Upper lobe of right lung (tissue), 1 donor: ENCODE measurements at regions not wholly inside any gene's neighbourhood (a gene's known extent, or its start where the extent isn't known, plus 50 kb on each side); places are given as distances from the start of the nearest gene placed in this dataset.

Experiments
- ATAC-seq: fragments of 200-7000 bp; cut with Tn5 transposase; one replicate; pipeline ENCODE4 v1.9.1; 2020; ENCODE audit warnings: mild to moderate bottlenecking, moderate library complexity
- DNase-seq: peaks from one replicate; pipeline ENCODE4 v3.0.0-alpha.2; 2020
- H3K27ac ChIP-seq: fragments of 200-600 bp; one replicate; pipeline ENCODE4 v1.8.0; 2022
- H3K27me3 ChIP-seq: fragments of 200-600 bp; one replicate; pipeline ENCODE4 v1.8.0; 2022; ENCODE audit warnings: mild to moderate bottlenecking
- H3K36me3 ChIP-seq: fragments of 200-600 bp; one replicate; pipeline ENCODE4 v1.8.0; 2022
- H3K4me1 ChIP-seq: fragments of 200-600 bp; one replicate; pipeline ENCODE4 v1.8.0; 2022
- H3K4me3 ChIP-seq: fragments of 200-600 bp; one replicate; pipeline ENCODE4 v1.8.0; 2022; ENCODE audit warnings: mild to moderate bottlenecking
- H3K9me3 ChIP-seq: fragments of 200-600 bp; one replicate; pipeline ENCODE4 v1.8.0; 2022
- intact Hi-C: fragments of 100-400 bp; cut with DNase I; formaldehyde crosslinking; loops from one replicate; pipeline ENCODE4 v1.11.0; 2022
- TF ChIP-seq, protein P1 (sequence below): fragments of 200-600 bp; IDR thresholded peaks from one replicate; pipeline ENCODE4 v1.8.0; 2022; ENCODE audit warnings: antibody characterized with exemption
- donor health status: DM: no; HTN: yes; CAD: no; lungs with severe emphysema.

DNA sequence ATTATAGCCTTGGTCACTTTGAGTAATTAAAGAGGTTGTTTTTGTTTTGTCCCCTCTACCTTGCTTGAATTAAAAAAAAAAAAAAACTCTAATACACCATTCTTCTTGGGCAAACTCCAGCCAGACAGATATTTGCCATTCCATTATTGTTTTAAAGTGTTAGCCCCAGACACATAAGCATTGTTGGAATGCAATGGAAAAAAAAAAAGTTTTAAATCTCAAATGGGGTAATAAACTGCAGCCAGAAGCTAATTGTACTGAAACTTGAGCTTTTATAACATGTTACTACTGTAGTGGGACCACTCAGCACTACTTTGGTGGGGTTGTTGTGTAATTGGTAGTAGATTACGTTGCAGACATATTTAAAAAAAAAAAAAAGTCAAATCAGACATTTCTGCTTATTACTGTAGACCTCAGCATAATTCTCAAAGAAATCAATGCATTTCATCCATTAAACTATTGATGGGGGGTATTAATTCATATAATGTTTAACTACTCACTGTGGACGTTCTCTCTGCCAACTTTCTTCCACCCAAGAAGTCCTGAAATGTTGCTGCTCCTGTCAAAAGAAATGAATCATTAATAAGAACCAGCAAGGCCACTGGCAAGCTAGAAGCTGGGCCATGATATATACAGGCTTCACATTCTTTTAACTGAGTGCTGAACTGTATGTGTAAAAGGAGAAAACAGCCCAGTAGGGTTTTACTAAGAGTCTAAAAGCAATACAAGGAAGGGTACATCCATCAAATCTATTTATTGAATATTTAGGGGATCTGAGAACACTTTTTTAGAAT lies 626.6 kb upstream of the SOX9 start:
- no peak for ATAC-seq
- H3K36me3 ChIP-seq: no peaks in the 10 kb centered on the region
- DNase-seq: no peak
- H3K27me3 ChIP-seq: no peaks in the 10 kb centered on the region
- H3K4me1 ChIP-seq: no peaks in the 10 kb centered on the region
- intact Hi-C loops: loop anchor here (10.0 kb wide), 1 partner anchor 741 kb away; no protein-coding TSS in a partner anchor
- no peak overlapping the region for H3K4me3 ChIP-seq
- TF ChIP-seq, protein P1, sequence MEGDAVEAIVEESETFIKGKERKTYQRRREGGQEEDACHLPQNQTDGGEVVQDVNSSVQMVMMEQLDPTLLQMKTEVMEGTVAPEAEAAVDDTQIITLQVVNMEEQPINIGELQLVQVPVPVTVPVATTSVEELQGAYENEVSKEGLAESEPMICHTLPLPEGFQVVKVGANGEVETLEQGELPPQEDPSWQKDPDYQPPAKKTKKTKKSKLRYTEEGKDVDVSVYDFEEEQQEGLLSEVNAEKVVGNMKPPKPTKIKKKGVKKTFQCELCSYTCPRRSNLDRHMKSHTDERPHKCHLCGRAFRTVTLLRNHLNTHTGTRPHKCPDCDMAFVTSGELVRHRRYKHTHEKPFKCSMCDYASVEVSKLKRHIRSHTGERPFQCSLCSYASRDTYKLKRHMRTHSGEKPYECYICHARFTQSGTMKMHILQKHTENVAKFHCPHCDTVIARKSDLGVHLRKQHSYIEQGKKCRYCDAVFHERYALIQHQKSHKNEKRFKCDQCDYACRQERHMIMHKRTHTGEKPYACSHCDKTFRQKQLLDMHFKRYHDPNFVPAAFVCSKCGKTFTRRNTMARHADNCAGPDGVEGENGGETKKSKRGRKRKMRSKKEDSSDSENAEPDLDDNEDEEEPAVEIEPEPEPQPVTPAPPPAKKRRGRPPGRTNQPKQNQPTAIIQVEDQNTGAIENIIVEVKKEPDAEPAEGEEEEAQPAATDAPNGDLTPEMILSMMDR: no peak
- no peak overlapping the region for H3K27ac ChIP-seq
- no peaks in the 10 kb centered on the region for H3K9me3 ChIP-seq

DNA sequence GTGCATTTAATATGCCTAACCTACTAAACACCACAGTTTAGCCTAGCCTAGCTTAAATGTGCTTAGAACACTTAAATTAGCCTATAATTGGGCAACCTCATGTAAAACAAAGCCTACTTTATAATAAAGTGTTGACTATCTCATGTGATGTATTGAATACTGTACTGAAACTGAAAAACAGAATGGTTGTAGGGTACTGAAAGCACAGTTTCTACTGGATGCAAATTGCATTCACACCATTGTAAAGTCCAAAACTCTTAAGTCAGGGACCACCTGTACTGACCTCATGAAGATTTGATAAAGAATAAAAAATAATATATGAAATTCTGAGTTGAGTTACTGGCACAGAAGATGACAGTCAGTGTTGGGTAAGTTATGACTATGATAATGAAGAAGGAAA lies 625.4 kb upstream of the SOX9 start:
- TF ChIP-seq, protein P1: no peak
- intact Hi-C loops: loop anchor here (10.0 kb wide), 1 partner anchor 739 kb away; no protein-coding TSS in a partner anchor

DNA sequence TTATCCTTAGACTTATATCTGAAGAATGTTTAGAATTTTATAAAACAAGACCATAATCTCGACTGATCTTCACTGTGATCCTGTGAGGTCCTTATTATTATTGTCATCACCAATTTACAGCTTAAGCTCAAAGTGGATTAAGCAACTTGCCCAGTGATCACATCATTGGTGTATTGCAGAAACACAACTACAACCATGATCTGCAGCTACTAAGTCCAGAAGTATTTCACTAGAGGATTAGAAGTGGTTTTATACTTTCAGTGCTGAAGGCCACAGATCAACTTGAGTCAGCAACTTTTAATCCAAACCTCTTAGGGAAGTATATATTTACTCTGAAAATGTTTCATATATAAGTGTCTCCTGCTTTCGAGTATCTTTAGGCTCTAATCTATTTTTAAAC lies 624.3 kb upstream of the SOX9 start:
- ATAC-seq: no peak
- TF ChIP-seq, protein P1: no peak
- intact Hi-C loops: loop anchor here (10.0 kb wide), 1 partner anchor 738 kb away; no protein-coding TSS in a partner anchor

More for the DNA sequence above, 625.4 kb upstream of the SOX9 start:
- Histone ChIP-seq H3K27ac (no peak overlapping the region), H3K9me3 (no peaks in the 10 kb centered on the region), H3K36me3 (no peaks in the 10 kb centered on the region), H3K4me1 (no peaks in the 10 kb centered on the region), H3K4me3 (no peak overlapping the region), H3K27me3 (no peaks in the 10 kb centered on the region)
- ATAC-seq (no peak), DNase-seq (no peak)

DNA sequence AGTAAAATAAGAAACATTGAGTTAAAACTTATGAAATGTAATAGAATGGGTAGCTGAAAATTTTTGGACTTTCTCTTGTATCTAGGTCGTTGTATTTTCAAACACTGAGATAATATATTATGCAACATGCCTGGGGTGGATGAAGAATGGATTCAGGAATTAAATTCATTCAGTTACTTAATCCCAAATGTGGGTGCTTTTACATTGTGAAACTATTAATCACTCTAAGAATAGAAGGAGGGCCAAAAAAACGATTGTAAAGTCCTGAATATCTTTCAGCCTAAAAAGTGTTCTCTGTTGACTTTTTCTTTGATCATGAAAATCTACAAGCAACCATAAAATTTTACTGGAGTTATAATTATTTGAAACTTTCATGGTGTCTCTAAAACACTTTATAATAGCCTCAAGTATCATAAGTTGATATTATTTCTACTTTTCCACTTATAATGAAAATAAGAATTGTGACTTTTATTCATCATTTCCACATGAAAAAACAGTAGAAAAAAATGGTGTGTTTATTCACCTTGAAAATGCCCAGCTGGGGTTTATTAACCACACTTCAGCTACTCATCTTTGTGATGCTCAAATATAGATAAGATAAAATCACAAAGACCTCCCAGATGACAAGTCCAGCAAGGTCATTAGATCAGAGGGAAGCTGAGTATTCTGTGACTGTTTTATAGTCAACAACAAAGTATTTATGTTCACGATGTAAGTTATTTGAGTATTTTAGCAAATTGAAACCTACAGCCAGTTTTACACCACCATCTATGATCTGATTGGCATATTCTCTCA lies 619.9 kb upstream of the SOX9 start:
- no peaks in the 10 kb centered on the region for H3K27me3 ChIP-seq
- TF ChIP-seq, protein P1: no peak
- intact Hi-C loops: no loop called here
- H3K4me1 ChIP-seq: no peaks in the 10 kb centered on the region
- DNase-seq (no peak), ATAC-seq (no peak)
- no peaks in the 10 kb centered on the region for H3K9me3 ChIP-seq
- H3K27ac ChIP-seq: no peak overlapping the region
- H3K36me3 ChIP-seq: no peaks in the 10 kb centered on the region
- no peak overlapping the region for H3K4me3 ChIP-seq

More for the DNA sequence above, 624.3 kb upstream of the SOX9 start:
- Histone ChIP-seq H3K27ac (no peak overlapping the region), H3K36me3 (no peaks in the 10 kb centered on the region), H3K4me1 (no peaks in the 10 kb centered on the region), H3K4me3 (no peak overlapping the region), H3K27me3 (no peaks in the 10 kb centered on the region), H3K9me3 (no peaks in the 10 kb centered on the region)
- DNase-seq: no peak

DNA sequence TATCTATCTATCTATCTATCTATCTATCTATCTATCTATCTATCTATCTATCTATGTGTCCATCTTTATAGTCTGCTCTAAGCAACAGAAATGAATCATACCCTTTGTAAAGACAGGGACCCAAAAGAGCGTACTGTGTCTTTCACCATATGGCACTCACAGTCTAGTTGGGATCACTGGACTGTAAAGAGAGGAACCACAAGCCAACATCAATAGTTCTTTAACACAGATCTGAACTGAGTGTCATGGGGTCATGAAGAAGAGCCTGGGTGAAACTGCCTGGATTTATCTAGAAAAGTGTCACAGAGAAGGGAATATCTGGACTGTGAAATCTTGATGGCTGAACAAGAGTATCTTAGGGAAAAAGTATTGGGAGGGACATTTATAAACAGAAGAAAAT lies 619.1 kb upstream of the SOX9 start:
- DNase-seq (no peak), ATAC-seq (no peak)
- no peaks in the 10 kb centered on the region for H3K27me3 ChIP-seq
- TF ChIP-seq, protein P1: no peak
- H3K27ac ChIP-seq: no peak overlapping the region
- no peaks in the 10 kb centered on the region for H3K36me3 ChIP-seq
- intact Hi-C loops: no loop called here
- H3K4me3 ChIP-seq: no peak overlapping the region
- H3K9me3 ChIP-seq: no peaks in the 10 kb centered on the region
- H3K4me1 ChIP-seq: no peaks in the 10 kb centered on the region
